ENCODE measurements at regions not wholly inside any gene's neighbourhood (a gene's known extent, or its start where the extent isn't known, plus 50 kb on each side); places are given as distances from the start of the nearest gene placed in this dataset.

DNA sequence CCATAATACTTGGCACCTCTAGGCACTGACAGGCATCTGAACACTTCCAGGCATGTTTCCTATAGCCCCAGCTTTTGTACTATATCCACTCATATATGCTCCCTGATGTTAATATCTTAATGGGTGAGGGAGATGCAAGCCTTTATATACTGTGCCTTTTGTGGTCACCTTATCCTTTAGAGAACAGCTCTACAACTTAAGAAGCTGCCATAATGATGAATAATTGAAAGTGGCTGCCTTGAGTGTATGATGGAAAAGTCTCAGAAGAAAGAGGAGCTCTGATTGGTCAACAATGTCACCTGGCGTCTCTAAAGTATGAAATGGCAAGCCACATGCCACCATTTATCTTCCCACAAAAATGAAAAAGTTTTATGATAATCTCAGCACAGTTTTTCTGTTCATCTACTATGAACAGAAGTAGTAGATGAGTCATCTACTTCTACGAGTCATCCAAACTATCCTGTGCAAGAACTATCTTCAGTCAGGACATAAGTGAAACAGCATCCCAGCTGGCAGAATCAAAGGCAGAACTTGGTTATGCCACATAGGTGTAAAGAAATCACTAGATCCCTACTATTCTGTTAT lies 997.9 kb upstream of the CELF4 start (continued):
- TF ChIP-seq POU5F1 (IDR thresholded peaks at IDR 0.05; ENCODE audit: low read depth, low read length) (no peak), EGR1 (IDR thresholded peaks at IDR 0.05; ENCODE audit: borderline replicate concordance, low read depth, low read length) (no peak), BCL11A (IDR thresholded peaks at IDR 0.05; ENCODE audit: low read depth in 2 of 2, low read length in 2 of 2) (no peak), SIX5 (IDR thresholded peaks at IDR 0.05; ENCODE audit: low read depth, low read length) (no peak), ATF3 (IDR thresholded peaks at IDR 0.05; ENCODE audit: insufficient read depth, low read depth, low read length) (no peak)
- TF ChIP-seq, protein P1, sequence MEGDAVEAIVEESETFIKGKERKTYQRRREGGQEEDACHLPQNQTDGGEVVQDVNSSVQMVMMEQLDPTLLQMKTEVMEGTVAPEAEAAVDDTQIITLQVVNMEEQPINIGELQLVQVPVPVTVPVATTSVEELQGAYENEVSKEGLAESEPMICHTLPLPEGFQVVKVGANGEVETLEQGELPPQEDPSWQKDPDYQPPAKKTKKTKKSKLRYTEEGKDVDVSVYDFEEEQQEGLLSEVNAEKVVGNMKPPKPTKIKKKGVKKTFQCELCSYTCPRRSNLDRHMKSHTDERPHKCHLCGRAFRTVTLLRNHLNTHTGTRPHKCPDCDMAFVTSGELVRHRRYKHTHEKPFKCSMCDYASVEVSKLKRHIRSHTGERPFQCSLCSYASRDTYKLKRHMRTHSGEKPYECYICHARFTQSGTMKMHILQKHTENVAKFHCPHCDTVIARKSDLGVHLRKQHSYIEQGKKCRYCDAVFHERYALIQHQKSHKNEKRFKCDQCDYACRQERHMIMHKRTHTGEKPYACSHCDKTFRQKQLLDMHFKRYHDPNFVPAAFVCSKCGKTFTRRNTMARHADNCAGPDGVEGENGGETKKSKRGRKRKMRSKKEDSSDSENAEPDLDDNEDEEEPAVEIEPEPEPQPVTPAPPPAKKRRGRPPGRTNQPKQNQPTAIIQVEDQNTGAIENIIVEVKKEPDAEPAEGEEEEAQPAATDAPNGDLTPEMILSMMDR (IDR thresholded peaks at IDR 0.05; ENCODE audit: control extremely low read depth in 1 of 3, insufficient read depth in 1 of 3, low read depth in 1 of 3, low read length in 3 of 3) = no peak

All from H1 (cell line).